MCF 10A (cell line): ENCODE measurements at regions not wholly inside any gene's neighbourhood (a gene's known extent, or its start where the extent isn't known, plus 50 kb on each side); places are given as distances from the start of the nearest gene placed in this dataset.

Experiments
- BruUV-seq: library from RNA; stranded (reverse); fragments of 400-500 nt; replicated peaks from 2 replicates; lab custom pipeline; 2021; lab: Mats Ljungman, UMichigan
- CTCF ChIA-PET: fragments of 300-600 bp; sonication (Branson Sonifier 250); formaldehyde crosslinking; extraction: SDS; loops from one replicate; lab custom pipeline; 2021; ENCODE audit warnings: antibody characterized with exemption, inconsistent platforms; lab: Yijun Ruan, JAX
- POLR2A ChIA-PET: fragments of 300-600, 350-650 bp; sonication (Branson Sonifier 250); formaldehyde crosslinking; extraction: SDS; loops from one replicate; lab custom pipeline; 2020; ENCODE audit warnings: antibody characterized with exemption, inconsistent platforms; lab: Yijun Ruan, JAX
- DNase-seq: peaks from one replicate; pipeline ENCODE4 v3.0.0-alpha.2; 2018; ENCODE audit not compliant: unreplicated experiment
- H3K27ac Mint-ChIP-seq: one replicate; pipeline ENCODE4 v1.8.0; 2022; ENCODE audit warnings: mild to moderate bottlenecking, low read depth, mixed read lengths; ENCODE audit not compliant: unreplicated experiment
- H3K27me3 Mint-ChIP-seq: one replicate; pipeline ENCODE4 v1.8.0; 2022; ENCODE audit warnings: mixed read lengths; ENCODE audit not compliant: insufficient read depth, unreplicated experiment
- H3K36me3 Mint-ChIP-seq: one replicate; pipeline ENCODE4 v1.8.0; 2022; ENCODE audit warnings: mild to moderate bottlenecking, moderate library complexity, mixed read lengths; ENCODE audit not compliant: insufficient read depth, unreplicated experiment
- H3K4me1 Mint-ChIP-seq: one replicate; pipeline ENCODE4 v1.8.0; 2022; ENCODE audit warnings: mixed read lengths; ENCODE audit not compliant: insufficient read depth, unreplicated experiment
- H3K4me3 Mint-ChIP-seq: one replicate; pipeline ENCODE4 v1.8.0; 2022; ENCODE audit warnings: mild to moderate bottlenecking, moderate library complexity, mixed read lengths; ENCODE audit not compliant: unreplicated experiment
- H3K9me3 Mint-ChIP-seq: one replicate; pipeline ENCODE4 v1.8.0; 2022; ENCODE audit warnings: mixed read lengths; ENCODE audit not compliant: unreplicated experiment
- intact Hi-C: fragments of 100-400 bp; cut with micrococcal nuclease; formaldehyde crosslinking; loops from 2 replicates; pipeline ENCODE4 v1.14.1; 2022
- TF ChIP-seq, protein P1 (sequence below): fragments of 200-600 bp; IDR thresholded peaks from one replicate; pipeline ENCODE4 v1.8.0; 2022; ENCODE audit warnings: antibody characterized with exemption, mild to moderate bottlenecking; ENCODE audit not compliant: unreplicated experiment

DNA sequence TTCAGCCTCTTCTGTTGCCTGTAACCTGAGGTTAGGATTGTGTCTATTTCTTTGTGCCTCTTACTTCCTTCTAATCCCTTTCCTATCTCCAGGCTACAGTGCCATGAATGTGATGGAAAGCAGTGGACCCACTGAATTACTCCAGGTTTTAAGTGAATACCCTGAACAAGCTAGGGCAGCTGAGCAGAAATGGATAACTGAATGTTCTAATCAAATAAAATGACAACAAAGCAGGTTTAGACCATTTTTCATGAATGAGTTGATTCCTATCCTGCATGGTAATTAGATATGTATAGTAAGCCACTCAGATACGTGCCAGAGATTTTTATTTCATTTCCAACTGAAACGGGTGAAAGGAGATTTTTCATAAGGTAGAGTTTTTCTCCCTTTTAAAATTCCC lies 127.5 kb upstream of the ZP4 start:
- DNase-seq: no peak
- peaks cover 8% of the 10 kb centered on the region for H3K9me3 Mint-ChIP-seq
- no TSS peak for BruUV-seq
- H3K4me3 Mint-ChIP-seq: no peak overlapping the region
- H3K27ac Mint-ChIP-seq: no peak overlapping the region
- ChIA-PET CTCF (interaction anchor here (0.6 to 0.8 kb wide), 2 partner anchors 48 to 53 kb away, joined by 3 read pairs; no protein-coding TSS in a partner anchor), POLR2A (no interaction called here)
- no peaks in the 10 kb centered on the region for H3K4me1 Mint-ChIP-seq
- TF ChIP-seq, protein P1, sequence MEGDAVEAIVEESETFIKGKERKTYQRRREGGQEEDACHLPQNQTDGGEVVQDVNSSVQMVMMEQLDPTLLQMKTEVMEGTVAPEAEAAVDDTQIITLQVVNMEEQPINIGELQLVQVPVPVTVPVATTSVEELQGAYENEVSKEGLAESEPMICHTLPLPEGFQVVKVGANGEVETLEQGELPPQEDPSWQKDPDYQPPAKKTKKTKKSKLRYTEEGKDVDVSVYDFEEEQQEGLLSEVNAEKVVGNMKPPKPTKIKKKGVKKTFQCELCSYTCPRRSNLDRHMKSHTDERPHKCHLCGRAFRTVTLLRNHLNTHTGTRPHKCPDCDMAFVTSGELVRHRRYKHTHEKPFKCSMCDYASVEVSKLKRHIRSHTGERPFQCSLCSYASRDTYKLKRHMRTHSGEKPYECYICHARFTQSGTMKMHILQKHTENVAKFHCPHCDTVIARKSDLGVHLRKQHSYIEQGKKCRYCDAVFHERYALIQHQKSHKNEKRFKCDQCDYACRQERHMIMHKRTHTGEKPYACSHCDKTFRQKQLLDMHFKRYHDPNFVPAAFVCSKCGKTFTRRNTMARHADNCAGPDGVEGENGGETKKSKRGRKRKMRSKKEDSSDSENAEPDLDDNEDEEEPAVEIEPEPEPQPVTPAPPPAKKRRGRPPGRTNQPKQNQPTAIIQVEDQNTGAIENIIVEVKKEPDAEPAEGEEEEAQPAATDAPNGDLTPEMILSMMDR: no peak
- H3K27me3 Mint-ChIP-seq: no peaks in the 10 kb centered on the region
- H3K36me3 Mint-ChIP-seq: no peaks in the 10 kb centered on the region
- intact Hi-C loops: no loop called here

DNA sequence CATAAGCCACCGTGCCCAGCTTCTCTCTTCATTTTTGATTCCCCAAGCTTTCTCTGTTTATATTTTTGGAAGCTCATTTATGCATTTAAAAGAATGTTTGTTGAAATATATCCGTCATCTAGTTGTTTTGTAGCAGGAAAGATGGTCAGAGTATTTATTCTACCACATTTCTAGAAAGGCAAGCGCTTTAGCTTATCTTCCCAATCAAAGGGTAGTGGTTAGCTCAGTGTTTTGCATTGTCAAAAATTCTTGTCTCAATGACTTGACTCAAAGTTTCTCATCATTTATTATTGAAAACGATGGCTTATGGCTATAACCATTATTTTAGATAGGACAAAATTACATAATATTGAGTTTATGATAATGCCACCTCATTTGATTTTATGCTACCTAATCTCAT lies 116.1 kb upstream of the ZP4 start:
- H3K36me3 Mint-ChIP-seq: no peaks in the 10 kb centered on the region
- no peaks in the 10 kb centered on the region for H3K27me3 Mint-ChIP-seq
- intact Hi-C loops: no loop called here
- ChIA-PET CTCF (no interaction called here), POLR2A (no interaction called here)
- no peaks in the 10 kb centered on the region for H3K9me3 Mint-ChIP-seq
- H3K4me3 Mint-ChIP-seq: no peak overlapping the region
- TF ChIP-seq, protein P1: no peak
- no peak overlapping the region for H3K27ac Mint-ChIP-seq
- BruUV-seq: no TSS peak
- no peak for DNase-seq
- no peaks in the 10 kb centered on the region for H3K4me1 Mint-ChIP-seq

DNA sequence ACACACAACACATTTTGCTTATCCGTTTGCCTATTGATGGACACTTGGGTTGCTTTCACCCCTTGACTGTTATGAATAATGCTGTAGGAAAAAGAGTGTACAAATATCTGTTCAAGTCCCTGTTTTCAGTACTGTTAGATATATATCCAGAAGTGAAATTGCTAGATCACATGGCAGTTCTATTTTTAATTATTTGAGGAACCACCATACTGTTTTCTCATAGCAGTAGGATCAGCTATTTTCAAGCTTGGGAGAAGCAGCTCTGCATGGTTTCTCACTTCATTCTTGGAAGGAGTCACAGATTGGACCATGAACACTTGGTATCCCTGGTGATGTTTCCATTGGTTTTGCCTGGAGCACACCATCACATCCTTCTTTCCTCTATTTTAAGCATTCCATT lies 114.4 kb upstream of the ZP4 start:
- ChIA-PET CTCF (interaction anchor here (0.7 kb wide), 1 partner anchor 150 kb away, joined by 3 read pairs; no protein-coding TSS in a partner anchor), POLR2A (no interaction called here)
- Mint-ChIP-seq H3K36me3 (no peaks in the 10 kb centered on the region), H3K27me3 (no peaks in the 10 kb centered on the region), H3K27ac (no peak overlapping the region), H3K9me3 (no peaks in the 10 kb centered on the region), H3K4me3 (no peak overlapping the region), H3K4me1 (no peaks in the 10 kb centered on the region)
- intact Hi-C loops: no loop called here
- TF ChIP-seq, protein P1: no peak
- BruUV-seq: no TSS peak
- DNase-seq: no peak

DNA sequence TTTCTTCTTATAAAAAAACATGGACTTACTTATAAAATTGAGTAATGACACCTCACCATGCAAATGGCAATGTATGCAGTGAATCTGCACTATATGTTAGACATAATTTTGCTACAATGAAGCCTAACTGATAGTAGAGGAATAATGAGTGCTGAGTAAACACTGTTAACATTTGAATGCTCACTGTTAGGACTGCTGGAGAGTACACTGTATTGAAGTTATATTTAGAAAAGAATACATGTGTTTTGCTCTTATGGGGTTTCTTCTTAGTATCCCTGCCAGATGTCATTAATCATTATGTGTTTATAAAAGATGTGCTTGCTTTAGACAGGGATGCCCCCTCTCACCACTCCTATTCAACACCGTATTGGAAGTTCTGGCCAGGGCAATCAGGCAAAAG lies 111.1 kb upstream of the ZP4 start:
- H3K9me3 Mint-ChIP-seq: no peaks in the 10 kb centered on the region
- POLR2A ChIA-PET: no interaction called here
- H3K27ac Mint-ChIP-seq: no peak overlapping the region
- H3K27me3 Mint-ChIP-seq: no peaks in the 10 kb centered on the region
- CTCF ChIA-PET: interaction anchor here (1.0 kb wide), 1 partner anchor 13 kb away, joined by 5 read pairs; no protein-coding TSS in a partner anchor
- DNase-seq: no peak
- TF ChIP-seq, protein P1: no peak
- BruUV-seq: no TSS peak
- no peaks in the 10 kb centered on the region for H3K4me1 Mint-ChIP-seq
- H3K4me3 Mint-ChIP-seq: no peak overlapping the region
- no peaks in the 10 kb centered on the region for H3K36me3 Mint-ChIP-seq
- intact Hi-C loops: no loop called here
